T-helper 17 cell (primary cell): ENCODE measurements at regions not wholly inside any gene's neighbourhood (a gene's known extent, or its start where the extent isn't known, plus 50 kb on each side); places are given as distances from the start of the nearest gene placed in this dataset.
"Not testable (repeated sequence)": the region's sequence is repeated elsewhere in the genome, so short reads cannot be mapped to it uniquely, and the experiment has no call there.

Source experiments
- ATAC-seq: fragments of 150-1000 bp; cut with Tn5 transposase; 2 replicates; pipeline ENCODE4 v1.10.0; 2021; ENCODE audit warnings: mild to moderate bottlenecking, moderate library complexity
- DNase-seq, 3 donors: peaks; one replicate each; pipeline versions ENCODE4 v3.0.0 to v3.0.0-alpha.2; 2020 to 2021
- H3K9me3 ChIP-seq: one replicate; pipeline ENCODE4 v1.7.0; 2013; ENCODE audit warnings: low read length, mild to moderate bottlenecking; ENCODE audit not compliant: control insufficient read depth, poor library complexity, severe bottlenecking
- H3K27ac Mint-ChIP-seq: one replicate; pipeline ENCODE4 v1.8.0; 2022; ENCODE audit warnings: mild to moderate bottlenecking, moderate library complexity, mixed read lengths
- H3K27me3 Mint-ChIP-seq: one replicate; pipeline ENCODE4 v1.8.0; 2022; ENCODE audit warnings: mixed read lengths
- H3K36me3 Mint-ChIP-seq: one replicate; pipeline ENCODE4 v1.8.0; 2022; ENCODE audit warnings: low read depth, mixed read lengths
- H3K4me1 Mint-ChIP-seq: one replicate; pipeline ENCODE4 v1.8.0; 2022; ENCODE audit warnings: mild to moderate bottlenecking, mixed read lengths
- H3K4me3 Mint-ChIP-seq: one replicate; pipeline ENCODE4 v1.8.0; 2022; ENCODE audit warnings: mild to moderate bottlenecking, moderate library complexity, mixed read lengths

DNA sequence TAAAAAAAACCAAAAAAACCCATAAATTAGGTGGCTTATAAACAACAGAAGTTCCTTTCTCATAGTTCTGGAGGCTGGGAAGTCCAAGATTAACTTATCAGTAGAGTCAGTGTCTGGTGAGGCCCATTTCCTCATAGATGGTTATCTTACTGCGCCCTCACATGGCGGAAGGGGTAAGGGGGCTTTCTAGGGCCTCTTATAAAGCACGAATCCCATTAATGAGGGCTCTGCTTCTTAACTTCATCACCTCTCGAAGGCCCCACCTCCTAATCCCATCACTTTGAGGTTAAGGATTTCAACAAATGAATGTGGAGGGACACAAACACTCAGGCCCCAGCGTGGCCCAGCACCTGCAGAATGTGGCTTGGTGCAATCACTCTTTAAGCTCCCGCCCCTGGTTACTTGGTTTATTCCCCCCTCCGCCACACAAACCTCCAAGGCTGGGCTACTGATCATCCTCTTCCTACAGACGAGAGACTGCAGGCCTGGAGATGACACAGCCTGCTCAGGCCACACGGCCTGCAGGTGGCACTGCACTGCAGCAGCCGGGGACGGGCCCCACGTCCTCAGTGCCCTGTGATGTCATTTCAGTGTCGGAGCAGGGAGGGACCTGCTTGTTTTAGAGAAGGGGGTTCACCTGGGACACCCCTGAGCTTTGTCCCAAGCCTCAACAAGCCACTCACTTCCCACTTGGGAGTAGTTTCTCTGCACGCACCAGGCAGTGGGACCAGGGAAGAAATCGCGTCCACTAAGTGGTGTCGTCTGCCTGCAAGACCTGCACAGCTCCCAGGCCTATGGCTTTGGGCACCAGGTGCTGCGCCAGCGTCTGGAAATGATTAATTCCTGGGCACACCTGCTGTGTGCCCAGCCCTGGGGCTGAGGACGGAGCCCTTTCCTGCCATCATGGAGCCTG lies 178.5 kb downstream of the NPIPB11 start:
- not testable (repeated sequence) for H3K36me3 Mint-ChIP-seq, H3K27me3 Mint-ChIP-seq, H3K27ac Mint-ChIP-seq, H3K4me1 Mint-ChIP-seq, H3K9me3 ChIP-seq, H3K4me3 Mint-ChIP-seq
- DNase-seq (peak in 2 of 3 donors; percentile 17 to 22), ATAC-seq (peak; percentile 96)

- Mint-ChIP-seq H3K4me3 (no peak overlapping the region), H3K27me3 (no peaks in the 10 kb centered on the region), H3K36me3 (no peaks in the 10 kb centered on the region), H3K4me1 (peaks cover 2% of the 10 kb centered on the region), H3K27ac (no peak overlapping the region)
- H3K9me3 ChIP-seq = no peaks in the 10 kb centered on the region
- ATAC-seq = no peak
- no peak for DNase-seq
Observed at GRCh38 chr16:29226782-29227181, 179.7 kb downstream of the NPIPB11 start.

DNA sequence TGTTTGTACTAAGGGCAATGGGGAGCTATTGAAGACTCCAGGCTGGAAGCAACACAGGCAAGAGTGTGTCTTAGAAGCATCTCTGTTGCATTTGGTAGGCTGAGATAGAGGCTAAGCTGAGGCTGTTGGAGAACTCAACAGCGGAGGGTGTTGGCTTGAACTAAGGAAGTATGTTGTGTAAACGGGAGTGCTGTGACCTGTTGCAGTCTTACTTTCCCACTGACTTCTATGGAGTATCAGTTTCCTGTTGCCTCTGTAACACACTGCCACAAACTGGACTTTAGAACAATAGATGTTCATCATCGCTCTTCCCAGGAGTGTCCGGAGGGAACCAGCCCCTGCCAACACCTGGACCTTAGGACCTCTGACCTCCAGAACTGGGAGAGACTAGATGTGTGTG lies 181.8 kb downstream of the NPIPB11 start:
- not testable (repeated sequence) for ATAC-seq, DNase-seq, H3K4me3 Mint-ChIP-seq, H3K36me3 Mint-ChIP-seq, H3K9me3 ChIP-seq, H3K4me1 Mint-ChIP-seq, H3K27ac Mint-ChIP-seq, H3K27me3 Mint-ChIP-seq

GRCh38 chr16:29222615-29223014 lies 183.9 kb downstream of the NPIPB11 start:
- not testable (repeated sequence) for H3K36me3 Mint-ChIP-seq, H3K27ac Mint-ChIP-seq, H3K4me1 Mint-ChIP-seq, ATAC-seq, H3K4me3 Mint-ChIP-seq, H3K9me3 ChIP-seq, DNase-seq, H3K27me3 Mint-ChIP-seq

DNA sequence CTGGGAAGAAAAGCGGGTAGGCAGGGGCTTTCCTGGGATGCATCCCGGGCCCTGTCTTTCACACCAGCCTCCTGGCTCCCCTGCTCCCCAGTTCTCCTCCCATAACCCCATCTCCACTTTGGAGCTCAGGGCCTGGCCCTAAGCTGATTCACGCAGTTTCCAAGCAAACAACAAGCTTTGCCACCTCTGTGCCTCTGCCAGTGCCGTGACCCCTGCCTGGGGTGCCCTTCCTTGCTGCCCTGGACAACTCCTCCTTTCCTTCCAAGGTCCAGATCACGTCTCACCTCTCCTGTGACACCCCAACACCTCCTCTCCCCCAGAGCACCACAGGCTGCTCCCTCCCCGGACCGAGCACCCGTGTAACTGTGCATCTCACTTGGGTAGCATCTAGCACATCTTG lies 184.5 kb downstream of the NPIPB11 start:
- not testable (repeated sequence) for DNase-seq, H3K27me3 Mint-ChIP-seq, H3K9me3 ChIP-seq, H3K4me3 Mint-ChIP-seq, H3K4me1 Mint-ChIP-seq, H3K27ac Mint-ChIP-seq, ATAC-seq, H3K36me3 Mint-ChIP-seq

DNA sequence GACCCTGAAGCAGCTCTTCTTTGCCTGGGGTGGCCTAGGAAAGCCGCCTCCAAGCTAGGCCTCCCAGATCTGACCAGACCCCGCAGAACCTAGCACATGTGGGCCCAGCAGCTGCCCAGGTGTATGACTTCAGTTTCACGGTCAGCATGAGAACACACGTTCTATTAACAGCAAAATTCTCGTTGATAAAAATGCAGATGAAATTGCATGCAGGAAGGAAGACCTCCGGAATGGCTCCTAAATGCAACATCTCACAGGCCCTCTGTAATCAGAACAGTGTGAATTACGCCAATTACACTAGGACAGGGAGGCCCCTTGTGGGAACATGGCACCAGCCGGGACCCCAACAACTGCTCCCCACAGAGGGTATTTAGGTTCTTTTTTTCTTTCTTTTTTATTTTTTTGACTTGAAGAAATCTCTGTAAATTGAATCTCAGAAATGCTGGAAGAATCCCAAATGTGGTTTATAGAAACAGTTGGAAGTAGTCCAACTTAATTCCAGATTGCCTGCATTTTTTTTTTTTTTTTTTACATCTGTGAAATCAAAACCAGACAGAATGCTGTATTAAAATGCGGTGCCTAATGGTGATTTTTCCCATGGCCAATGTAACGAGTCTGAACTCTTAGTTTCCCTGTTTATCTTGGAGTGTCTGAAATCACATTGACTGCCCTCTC lies 185.1 kb downstream of the NPIPB11 start:
- not testable (repeated sequence) for H3K9me3 ChIP-seq, ATAC-seq, H3K4me1 Mint-ChIP-seq, H3K36me3 Mint-ChIP-seq, H3K27me3 Mint-ChIP-seq, DNase-seq, H3K4me3 Mint-ChIP-seq, H3K27ac Mint-ChIP-seq

GRCh38 chr16:29220647-29221191 lies 185.8 kb downstream of the NPIPB11 start:
- H3K27ac Mint-ChIP-seq = not testable (repeated sequence)

DNA sequence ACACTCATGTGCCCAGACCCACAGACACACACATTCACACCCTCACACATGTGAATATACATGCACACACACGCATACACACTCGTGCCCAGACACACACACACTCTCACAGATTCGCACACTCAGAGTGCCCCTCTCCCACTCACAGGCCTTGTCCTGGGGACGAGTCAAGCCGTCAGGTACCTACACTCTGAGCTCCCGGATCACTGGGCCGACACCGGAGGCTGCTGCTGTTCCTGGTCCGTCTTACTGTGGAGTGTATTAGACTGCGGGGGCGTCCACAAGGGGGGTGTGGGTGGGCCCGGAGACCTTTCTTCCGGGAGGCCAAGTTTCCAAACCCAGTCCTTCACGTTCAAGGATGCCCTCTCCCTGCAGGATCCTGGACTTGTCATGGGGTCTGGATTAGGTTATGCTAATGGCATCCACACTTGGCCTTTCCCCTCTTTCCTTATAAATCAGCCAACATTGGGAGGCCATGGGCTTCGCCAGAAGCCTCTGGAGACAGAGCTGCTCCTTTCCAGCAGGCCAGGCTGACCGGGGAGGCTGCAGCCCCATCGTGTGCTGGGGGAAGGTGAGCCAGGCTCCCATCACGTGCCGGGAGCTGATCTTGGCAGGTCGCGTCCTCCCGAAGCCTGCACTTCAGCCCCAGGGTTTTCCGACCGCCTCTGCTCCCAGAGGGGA lies 186.4 kb downstream of the NPIPB11 start:
- not testable (repeated sequence) for H3K4me3 Mint-ChIP-seq, H3K4me1 Mint-ChIP-seq, H3K27me3 Mint-ChIP-seq, H3K36me3 Mint-ChIP-seq, H3K9me3 ChIP-seq, ATAC-seq, DNase-seq, H3K27ac Mint-ChIP-seq

More at GRCh38 chr16:29220647-29221191, 185.8 kb downstream of the NPIPB11 start:
- not testable (repeated sequence) for H3K9me3 ChIP-seq, H3K36me3 Mint-ChIP-seq, H3K4me1 Mint-ChIP-seq, H3K4me3 Mint-ChIP-seq, H3K27me3 Mint-ChIP-seq, ATAC-seq, DNase-seq

DNA sequence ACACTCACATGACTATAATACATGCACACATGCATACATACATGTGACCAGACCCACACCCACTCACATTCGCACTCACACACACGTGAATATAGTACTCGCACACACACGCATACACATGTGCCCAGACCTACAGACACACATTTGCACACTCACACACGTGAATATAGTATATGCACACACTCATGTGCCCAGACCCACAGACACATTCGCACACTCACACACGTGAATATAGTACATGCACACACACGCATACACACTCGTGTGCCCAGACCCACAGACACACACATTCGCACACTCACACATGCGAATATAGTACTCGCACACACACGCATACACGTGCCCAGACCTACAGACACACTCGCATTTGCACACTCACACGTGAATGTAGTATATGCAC lies 186.9 kb downstream of the NPIPB11 start:
- ATAC-seq, H3K4me1 Mint-ChIP-seq, H3K27ac Mint-ChIP-seq, DNase-seq, H3K9me3 ChIP-seq, H3K36me3 Mint-ChIP-seq, H3K27me3 Mint-ChIP-seq, H3K4me3 Mint-ChIP-seq: not testable (repeated sequence)

DNA sequence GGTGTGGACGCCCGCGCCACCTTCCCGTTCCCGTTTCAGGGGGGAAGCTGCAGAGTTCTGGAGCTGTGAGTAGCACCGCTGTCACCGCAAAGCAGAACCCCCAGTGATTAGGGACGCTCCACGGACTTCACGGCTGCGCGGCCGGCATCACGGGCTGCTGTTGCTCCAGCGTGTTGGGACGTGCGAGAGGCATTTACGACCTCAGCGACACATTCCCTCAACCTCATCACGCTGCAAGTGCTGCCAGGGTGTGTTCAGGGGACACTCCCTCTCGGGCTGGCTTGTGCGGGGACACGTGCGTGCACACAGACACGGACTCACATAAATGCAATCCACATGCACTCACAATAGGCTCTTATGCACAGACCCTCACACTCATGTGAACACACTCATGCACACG lies 187.9 kb downstream of the NPIPB11 start:
- H3K27ac Mint-ChIP-seq, H3K9me3 ChIP-seq, ATAC-seq, H3K4me3 Mint-ChIP-seq, H3K4me1 Mint-ChIP-seq, H3K36me3 Mint-ChIP-seq, DNase-seq, H3K27me3 Mint-ChIP-seq: not testable (repeated sequence)

GRCh38 chr16:29218171-29218570 lies 188.3 kb downstream of the NPIPB11 start:
- H3K36me3 Mint-ChIP-seq, H3K9me3 ChIP-seq, H3K4me3 Mint-ChIP-seq, H3K27ac Mint-ChIP-seq, ATAC-seq, H3K4me1 Mint-ChIP-seq, DNase-seq, H3K27me3 Mint-ChIP-seq: not testable (repeated sequence)

DNA sequence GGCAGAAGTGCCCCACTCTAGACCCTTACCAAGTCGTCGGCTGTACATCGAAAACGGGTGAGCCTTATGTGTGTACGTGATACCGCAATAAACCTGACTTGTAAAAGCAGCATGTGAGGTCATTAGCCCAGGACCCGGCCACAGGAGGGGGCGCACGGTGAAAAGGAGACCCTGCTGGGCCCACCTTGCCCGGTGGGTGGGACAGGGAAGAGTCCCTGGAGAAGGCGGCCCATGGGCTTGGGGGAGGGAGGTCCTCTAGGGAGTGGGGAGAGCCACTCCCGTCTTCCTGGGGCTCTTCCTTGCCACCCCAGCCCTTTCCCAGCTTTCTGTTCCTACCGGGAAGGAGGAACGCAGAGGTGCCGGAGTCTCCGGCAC lies 188.8 kb downstream of the NPIPB11 start:
- H3K27ac Mint-ChIP-seq, H3K4me3 Mint-ChIP-seq: not testable (repeated sequence)

DNA sequence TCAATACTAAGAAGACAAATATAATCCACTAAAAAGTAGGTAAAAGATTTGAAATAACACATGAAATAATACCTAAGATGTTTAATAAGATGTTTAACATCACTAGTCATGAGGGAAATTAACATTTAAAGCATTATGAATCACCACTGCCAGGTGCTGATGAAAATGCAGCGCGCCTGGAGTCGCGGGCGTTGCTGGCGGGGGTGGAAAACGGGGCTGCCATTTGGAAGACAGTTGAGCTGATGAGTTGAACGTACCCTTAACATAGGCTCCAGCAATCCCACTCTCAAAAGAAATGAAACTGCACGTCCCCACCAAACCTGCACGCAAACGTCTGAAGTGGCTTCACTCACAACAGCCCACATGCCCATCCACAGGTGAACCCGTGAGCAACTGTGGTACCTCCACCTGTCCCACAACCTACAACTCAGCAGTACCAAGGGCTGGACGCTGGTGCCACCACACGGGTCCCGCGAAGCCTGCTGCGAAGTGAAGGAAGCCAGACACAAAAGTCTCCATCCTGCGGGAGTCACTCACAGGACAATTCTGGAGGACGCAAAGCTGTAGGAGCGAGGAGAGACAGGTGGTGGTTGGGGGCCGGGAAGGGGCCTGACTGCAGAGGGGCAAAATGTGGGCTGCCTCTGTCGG lies 189.3 kb downstream of the NPIPB11 start:
- DNase-seq, H3K27ac Mint-ChIP-seq, H3K4me1 Mint-ChIP-seq, H3K9me3 ChIP-seq, H3K36me3 Mint-ChIP-seq, H3K4me3 Mint-ChIP-seq, H3K27me3 Mint-ChIP-seq, ATAC-seq: not testable (repeated sequence)

More for the DNA sequence above, 188.8 kb downstream of the NPIPB11 start:
- not testable (repeated sequence) for H3K36me3 Mint-ChIP-seq, ATAC-seq, H3K9me3 ChIP-seq, H3K4me1 Mint-ChIP-seq, DNase-seq, H3K27me3 Mint-ChIP-seq
